ELF-1 (cell line): ENCODE measurements at regions not wholly inside any gene's neighbourhood (a gene's known extent, or its start where the extent isn't known, plus 50 kb on each side); places are given as distances from the start of the nearest gene placed in this dataset.
"Not testable (repeated sequence)": the region's sequence is repeated elsewhere in the genome, so short reads cannot be mapped to it uniquely, and the experiment has no call there.

ENCODE experiments used
- DNase-seq: peaks from one replicate; pipeline ENCODE4 v3.0.0-alpha.2; 2016; ENCODE audit warnings: low read depth, low spot score

DNA sequence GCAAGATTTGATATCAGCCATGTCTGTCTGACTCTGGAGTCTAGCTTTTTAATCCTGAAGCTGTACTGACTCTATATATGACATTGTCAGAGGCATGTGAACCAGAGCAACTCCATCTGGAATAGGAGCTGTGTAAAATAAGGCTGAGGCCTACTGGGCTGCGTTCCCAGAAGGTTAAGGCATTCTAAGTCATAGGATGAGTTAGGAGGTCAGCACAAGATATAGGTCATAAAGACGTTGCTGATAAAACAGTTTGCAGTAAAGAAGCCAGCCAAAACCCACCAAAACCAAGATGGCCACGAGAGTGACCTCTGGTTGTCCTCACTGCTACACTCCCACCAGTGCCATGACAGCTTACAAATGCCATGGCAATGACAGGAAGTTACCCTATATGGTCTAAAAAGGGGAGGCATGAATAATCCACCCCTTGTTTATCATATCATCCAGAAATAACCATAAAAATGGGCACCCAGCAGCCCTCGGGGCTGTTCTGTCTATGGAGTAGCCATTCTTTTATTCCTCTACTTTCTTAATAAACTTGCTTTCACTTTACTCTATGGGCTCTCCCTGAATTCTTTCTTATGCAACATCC lies 172.7 kb upstream of the KRR1 start:
- not testable (repeated sequence) for DNase-seq

DNA sequence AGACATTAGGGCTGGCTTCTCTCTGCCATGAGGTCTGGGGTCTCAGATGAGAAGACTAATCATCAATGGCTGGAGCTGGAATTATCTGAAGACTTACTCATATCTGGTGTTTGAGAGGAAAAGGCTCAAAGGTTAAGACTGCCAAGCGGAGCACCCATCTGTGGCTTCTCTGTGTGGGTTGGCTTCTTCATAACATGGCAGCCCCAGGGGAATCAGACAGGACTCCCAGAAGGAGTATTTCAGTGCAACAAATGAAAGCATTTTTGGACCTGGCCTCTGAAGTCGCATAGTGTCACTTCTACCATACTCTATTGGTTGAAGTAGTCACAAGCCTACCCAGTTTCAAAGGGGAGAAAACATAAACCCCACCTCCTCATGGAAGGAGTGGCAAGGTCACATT lies 171.8 kb upstream of the KRR1 start:
- no peak for DNase-seq

DNA sequence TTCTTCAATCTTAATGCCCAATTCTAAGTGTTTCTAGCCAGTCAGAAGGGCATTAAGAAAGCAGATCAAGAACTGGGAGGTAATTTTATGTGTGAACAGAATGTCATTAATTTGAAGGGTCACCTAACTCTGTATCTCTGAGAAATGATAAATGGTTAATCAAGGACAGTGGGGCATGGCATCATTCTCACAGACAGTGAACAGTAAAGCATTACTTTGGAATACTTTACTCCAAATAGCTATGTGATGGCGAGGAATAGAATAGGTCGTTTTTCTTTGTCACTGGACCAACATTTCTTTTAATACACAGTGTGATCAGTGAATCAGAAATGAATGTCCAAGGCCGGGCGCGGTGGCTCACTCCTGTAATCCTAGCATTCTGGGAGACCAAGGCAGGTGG lies 166.1 kb upstream of the KRR1 start:
- DNase-seq: no peak

DNA sequence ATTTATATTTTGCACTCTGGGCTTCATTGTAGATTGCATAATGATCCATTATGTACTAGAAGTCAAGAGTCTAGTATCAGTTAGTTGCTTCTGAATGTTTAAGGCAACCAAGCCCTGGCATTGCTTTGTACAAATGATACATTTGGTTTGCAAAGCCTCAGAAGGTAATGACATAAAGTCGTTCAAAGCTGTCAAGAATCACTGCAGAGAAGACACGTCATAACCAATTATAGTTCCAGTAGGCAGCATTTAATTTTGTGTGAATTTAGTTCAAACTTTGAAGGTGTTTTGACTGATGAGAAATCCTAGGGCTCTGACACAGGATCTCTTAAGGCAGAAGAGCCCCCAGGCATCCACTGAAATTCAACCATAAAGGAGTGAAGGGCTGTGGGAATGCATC lies 163.0 kb upstream of the KRR1 start:
- no peak for DNase-seq

DNA sequence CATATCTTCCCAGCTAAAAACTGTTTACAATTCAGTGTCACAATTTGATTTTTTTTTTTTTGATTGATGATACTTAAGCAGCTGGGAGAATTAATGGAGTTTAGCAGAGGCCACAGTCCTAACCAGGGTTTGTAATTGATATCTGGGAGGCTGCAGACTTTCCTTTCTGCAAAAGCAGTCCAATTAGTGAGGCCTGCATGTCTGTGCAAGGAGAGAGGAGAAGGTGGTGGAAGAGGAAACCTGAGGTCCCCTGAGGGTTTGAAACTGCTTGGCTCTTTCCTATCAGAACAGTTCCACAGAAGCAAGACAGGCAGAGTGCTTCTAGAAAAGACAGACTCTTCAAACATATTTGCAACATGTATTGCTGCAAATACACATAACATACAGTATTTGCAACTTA lies 160.8 kb upstream of the KRR1 start:
- peak; percentile 33 for DNase-seq

DNA sequence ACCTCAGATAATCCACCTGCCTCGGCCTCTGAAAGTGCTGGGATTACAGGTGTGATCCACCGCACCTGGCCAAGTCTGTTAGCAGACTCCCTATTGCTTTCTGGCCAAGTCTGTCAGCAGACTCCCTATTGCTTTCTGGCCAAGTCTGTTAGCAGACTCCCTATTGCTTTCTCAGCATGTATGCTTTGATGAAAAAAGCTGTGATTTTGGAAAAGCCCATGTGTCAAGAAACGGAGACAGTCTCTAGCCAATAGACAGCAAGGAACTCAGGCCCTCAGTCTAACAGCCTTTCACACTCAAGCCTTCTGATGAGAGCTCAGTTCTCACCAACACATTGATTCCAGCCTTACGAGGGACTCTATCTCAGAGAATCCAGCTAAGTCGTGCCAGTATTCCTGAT lies 158.8 kb upstream of the KRR1 start:
- DNase-seq: no peak

DNA sequence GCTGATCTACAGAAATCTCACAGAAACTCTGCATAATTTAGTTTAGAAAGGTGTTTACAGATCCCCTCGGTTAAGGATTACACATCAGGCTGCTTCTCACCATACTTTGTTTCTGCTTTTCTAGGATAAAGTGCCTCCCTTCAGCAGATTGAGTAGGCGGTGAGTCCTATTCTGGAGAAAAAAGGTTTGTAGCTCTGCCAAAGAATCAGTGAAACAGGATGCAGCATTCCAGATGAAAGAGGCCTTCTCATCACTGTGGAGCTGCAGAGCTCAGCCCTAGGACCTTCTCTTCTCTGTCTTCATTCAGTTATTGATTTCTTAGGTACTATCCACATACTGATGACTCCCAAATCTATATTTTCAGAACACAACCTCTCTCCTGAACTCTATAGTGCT lies 155.5 kb upstream of the KRR1 start:
- no peak for DNase-seq

DNA sequence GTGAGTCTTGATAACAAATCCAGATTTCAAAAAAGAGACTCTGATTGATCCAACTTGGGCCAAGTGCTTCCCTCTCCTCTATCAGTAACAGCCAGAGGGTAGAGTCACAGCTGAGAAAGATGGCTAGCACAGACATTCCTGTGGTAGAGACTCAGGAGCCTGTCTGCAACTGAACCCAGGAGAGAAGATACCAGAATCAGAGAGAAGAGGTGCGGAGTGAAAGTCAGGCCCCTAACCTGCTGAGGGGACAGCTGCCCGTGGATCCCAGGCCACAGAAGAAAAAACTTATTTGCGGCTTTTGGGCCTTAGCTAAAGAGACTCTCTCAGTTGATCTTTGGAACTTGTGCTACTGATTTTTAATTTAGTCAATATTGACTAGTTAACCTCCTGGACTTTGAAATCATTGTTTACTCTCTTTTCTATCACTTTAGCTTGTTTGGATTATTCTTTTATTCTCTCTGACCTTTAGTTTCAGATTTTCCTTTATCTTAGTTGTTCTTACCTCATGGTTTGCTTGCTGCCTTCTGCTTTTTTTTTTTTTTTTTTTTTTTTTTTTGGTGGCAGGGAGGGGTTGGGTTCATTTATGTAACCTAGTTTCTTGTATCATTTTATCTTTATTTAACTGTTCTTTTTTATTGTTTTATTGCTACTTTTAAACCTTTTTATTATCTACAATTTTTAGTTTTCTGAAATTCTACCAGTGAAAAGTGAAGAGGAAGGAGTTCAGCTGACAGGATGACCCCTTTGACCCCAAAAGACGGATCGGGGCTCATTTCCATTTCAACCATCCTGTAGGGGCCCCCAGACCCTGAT lies 154.9 kb upstream of the KRR1 start:
- DNase-seq: no peak

DNA sequence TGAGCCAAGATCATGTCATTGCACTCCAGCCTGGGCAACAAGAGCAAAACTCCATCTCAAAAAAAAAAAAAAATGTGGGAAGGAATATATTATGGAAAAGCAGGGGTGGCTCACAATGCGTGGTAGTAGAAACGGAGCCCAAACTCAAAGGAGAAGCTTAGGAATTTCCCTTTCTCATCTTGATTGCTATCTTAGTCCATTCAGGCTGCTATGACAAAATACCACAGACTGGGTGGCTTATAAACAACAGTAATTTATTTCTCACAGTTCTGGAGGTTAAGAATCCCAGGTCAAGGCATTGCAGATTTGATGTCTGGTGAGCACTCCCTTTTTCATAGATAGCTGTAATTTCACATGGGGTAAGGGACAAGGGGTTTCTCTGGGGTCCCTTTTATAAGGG lies 153.8 kb upstream of the KRR1 start:
- DNase-seq: no peak

DNA sequence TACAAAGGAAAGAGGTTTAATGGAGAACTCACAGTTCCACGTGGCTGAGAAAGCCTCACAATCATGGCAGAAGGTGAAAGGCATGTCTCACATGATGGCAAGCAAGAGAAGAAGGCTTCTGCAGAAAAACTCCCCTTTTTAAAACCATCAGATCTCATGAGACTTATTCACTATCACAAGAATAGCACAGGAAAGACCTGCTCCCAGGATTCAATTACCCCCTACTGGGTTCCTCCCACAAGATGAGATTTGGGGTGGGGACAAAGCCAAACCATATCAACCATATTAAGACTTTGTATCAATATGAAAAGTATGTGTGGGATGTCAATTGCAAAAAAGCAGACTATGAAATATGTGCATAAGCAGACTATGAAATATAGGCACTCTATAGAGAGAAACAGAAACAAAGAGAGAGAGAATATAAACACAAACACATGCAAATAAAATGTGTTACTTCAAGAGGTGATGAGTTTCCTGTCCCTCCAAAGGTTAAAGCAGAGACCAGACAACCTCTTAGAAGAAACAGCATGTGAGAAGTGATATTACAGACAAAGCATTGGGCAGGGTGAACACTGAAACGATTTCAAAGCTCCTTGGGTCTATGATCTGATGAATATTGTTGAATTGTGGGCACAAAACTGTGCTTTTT lies 151.2 kb upstream of the KRR1 start:
- DNase-seq: no peak

DNA sequence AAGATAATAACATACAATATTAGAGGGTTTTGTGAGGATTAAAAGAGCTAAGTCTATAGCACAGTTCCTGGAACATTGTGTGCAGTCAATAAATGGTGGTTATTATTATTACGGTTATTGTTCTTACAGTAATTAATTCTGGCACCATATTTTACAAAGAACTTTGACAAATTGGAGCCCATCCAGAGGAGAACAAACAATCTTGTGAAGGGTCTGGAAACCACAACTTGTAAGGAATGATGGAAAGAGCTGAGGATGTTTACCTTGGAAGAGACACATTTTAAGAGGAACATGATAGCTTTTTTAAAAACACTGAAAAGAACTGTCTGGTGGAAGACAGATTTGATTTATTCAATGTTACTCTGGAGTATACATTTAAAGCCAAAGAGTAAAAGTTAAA lies 150.5 kb upstream of the KRR1 start:
- DNase-seq: no peak

DNA sequence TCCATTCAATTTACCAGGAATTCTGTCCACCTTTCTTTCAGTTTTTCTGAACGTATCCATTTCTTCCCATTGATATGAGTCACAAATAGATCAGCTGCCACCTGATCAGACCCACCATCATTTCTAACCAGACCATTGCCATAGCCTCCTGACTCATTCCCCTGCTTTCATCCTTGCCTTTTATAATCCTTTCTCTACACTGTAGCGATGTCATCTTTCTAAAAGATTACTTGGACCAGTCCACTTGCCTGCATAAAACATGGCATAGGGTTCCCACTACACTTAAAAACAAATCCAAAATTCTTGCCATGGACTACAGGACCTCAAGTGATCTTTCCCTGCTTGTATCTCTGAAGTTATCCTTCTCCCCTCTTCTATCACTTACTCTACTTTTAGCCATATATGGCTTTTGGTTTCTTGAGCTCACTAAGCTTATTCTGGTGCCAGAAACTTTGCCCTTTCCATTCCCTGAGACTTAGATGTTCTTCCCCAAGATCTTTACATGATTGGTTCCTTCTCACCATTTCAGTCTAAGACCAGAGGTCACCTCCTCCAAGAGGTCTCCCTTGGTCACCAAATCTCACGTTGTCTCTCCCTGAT lies 149.5 kb upstream of the KRR1 start:
- DNase-seq: no peak

DNA sequence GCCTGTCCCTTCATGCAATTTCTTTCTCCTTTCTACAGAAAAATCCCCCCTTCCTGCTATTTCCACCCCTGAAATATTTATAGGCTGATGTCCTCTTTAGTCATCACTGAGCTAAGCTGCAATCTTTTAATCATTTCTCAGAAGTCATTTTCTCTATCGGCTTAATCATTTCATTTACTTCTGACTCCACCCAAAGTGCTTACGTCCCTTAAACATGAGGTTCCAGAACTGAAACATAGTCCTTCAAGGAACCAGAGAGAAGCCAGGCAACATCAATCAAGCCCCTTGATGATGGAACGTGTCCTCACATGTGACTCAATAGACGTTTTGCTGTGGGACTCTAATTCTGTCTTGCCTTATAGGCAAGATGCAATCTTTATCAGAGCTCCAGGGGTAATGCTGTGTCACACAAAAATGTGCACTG lies 148.7 kb upstream of the KRR1 start:
- DNase-seq: no peak

DNA sequence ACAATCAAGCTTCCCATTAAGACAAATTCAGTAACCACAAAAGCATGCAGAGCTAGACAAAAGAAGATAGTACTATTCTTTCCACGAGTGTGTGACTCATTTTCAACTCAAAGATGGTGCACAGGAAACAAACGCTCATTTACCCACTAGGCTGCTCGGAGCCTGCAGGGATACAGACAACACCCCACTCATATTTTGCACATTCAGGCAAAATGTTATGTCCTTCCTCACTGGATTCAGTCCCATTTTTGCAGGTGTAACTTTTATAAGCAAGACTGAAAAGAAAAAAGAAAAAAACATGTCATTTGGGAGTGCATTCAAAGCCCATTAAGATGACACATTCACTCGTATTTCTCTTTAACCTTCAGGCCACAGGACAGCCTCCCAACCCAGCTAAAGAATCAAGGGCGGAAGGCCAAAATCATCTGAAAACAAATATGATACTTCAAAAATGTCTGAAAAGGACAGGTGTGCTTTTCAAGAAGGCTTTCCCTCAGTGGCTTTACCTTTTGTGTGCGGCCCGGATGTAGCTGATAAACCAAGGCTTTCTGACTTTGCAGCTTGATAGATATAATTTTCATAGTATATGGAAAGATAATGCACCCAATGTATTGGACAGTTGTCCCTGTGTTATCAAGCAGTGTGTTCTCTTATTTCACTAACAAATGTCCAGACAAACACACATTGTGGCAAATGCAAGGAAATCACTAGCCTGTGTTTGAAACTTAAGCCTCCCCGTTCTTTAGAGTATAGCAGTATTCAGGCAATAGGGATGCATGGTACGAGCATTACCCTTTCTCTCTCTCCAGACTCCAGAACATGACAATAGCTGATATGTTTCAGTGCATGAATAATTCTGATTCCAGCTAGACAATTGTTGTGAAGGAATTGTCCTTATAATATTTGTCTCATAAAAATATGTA lies 147.8 kb upstream of the KRR1 start:
- no peak for DNase-seq

DNA sequence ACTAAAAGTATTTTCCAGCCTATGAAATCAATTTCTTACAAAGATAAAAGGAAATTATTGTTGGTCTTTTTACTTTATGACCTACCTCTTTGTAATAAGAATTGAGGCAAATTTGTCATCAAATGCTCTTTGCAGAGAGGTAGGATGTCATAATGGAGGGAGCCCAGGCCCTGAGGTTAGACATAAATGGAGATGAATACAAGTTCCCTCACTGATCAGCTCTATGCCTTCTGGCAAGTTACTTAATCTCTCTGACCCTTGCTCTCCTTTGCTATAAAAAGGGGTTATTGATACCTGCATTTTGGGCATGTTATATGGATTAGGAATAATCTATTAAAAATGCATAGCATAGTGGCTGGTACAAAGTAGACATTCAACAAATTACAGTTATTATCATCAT lies 146.9 kb upstream of the KRR1 start:
- DNase-seq: no peak

DNA sequence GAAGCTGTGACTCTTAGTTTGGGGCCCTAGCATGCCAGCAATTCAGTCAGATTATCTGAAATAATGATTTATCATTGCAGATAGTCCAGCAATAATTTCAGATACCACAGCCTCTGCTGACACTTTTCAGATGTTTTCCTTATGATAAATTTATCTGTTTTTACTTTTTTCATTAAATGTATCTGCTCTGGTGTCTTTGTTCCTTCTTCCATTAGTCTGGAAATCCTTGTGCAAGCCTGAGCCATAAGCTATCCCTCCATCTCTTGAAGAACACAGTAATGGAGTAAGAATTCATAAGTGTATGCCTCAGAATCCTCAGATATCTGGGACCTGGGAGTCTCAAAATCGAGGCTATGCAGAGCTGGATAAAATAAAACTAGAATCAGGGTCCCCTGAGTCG lies 146.4 kb upstream of the KRR1 start:
- no peak for DNase-seq

DNA sequence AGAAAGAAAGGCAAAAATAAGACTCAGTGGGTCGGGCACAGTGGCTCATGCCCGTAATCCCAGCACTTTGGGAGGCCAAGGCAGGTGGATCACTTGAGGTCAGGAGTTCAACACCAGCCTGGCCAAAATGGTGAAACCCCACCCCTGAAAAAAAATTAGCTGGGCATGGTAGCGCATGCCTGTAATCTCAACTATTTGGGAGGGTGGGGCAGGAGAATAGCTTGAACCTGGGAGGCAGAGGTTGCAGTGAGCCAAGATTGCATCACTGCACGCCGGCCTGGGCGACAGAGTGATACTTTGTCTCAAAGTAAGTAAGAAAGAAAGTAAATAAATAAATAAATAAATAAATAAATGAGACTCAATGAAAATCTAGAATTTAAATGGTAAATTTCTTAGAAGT lies 145.9 kb upstream of the KRR1 start:
- not testable (repeated sequence) for DNase-seq

DNA sequence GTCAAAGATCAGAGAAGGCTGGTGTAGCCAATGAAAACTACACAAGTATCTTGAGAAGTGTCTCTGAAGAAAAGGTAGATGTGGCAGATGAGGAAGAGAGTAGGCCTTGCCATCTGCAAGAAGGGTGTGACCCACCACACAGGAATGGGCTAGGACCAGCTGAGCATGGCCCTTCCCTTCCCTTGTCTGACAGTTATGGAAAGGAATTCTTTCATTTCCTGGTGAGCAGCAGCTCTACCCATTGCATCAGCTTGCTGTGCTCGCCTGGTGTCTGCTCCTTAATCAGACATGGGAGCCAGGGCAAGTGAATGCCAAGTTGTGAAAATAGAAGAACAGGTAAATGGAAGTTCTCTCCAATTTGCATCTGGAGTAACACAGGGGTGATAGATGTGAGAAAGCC lies 145.2 kb upstream of the KRR1 start:
- DNase-seq: no peak

DNA sequence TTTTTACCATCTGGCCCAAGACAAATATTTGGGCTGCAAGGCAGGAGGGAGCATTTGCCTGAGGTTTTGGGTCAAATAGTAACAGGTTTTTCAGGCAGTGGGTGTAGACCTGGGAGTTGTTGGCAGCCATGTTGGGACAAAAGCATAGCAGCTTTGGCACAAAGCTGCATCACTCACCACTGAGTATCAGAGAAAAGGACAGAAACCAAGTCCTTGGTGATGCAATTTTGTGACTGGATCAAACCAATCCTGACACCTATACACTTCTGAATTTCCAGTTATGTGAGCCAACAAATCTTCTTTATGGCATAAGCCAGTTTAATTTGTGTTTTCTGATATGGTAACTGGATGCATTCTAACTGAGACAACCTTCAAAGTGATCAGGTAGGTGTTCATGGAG lies 144.8 kb upstream of the KRR1 start:
- DNase-seq: no peak

DNA sequence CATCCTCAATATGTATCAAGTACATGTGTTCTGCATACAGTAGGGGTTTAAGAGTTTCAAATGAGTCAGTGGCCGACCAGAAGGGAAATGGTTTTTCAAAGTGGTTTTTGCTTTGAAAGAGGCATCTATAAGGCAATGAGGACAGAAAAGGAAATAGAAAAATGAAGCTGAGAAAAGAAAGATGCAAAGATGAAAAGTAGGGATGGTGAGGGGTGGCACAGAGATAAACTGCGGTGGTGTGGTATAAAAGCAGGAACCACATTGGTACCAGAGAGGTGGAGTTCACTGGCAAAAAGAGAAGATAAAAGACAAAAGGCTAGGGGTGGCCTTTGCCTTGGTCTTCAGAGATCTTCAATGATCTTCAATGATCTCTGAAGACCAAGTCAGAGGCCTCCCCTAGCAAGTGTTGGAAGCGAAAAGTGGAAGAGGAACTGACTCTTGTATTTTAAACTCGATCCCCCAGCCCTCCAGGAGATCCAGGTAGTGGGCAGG lies 144.0 kb upstream of the KRR1 start:
- no peak for DNase-seq

DNA sequence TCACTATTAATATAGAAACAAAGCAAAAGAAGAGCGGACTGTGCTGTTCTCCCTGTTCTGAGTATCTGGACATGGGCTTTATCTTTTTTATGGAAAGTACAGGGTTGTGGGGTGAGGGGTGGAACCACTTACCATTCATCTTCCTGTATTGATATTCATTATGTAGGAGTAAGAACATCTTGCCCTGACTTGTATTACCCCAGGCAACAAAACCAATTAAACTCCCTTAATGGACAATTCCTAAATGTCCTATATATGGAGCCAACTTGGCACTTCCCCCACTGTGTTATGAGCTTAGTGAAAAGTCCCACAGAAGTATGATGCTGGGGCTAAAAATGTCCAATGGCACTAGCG lies 139.9 kb upstream of the KRR1 start:
- no peak for DNase-seq
